Esophagus muscularis mucosa (tissue), 4 donors: ENCODE measurements at regions not wholly inside any gene's neighbourhood (a gene's known extent, or its start where the extent isn't known, plus 50 kb on each side); places are given as distances from the start of the nearest gene placed in this dataset.

ENCODE experiments used
- DNase-seq: peaks from one replicate; pipeline ENCODE4 v3.0.0-alpha.2; 2017; ENCODE audit errors: extremely low spot score
- H3K27ac ChIP-seq, 4 donors: fragments of 200-600 bp; sonication (generic); replicated peaks in 1 of 4; 1 replicate in 3 of 4; 2 replicates in 1 of 4; pipeline ENCODE4 v1.5.1; 2016 to 2019; ENCODE audit warnings: mild to moderate bottlenecking in 1 of 4
- H3K27me3 ChIP-seq, 4 donors: fragments of 200-600 bp; sonication (generic); one replicate each; pipeline versions ENCODE4 v1.5.1 to v1.6.0; 2016 to 2019
- H3K36me3 ChIP-seq, 4 donors: fragments of 200-600 bp; sonication (generic); one replicate each; pipeline ENCODE4 v1.5.1; 2016 to 2019
- H3K4me1 ChIP-seq, 4 donors: fragments of 200-600 bp; sonication (generic); one replicate each; pipeline ENCODE4 v1.5.1; 2016 to 2019
- H3K4me3 ChIP-seq, 4 donors: fragments of 200-600 bp; sonication (generic); 1 replicate in 2 of 4; 2 replicates in 2 of 4; pipeline ENCODE4 v1.5.1; 2016 to 2019; ENCODE audit warnings: mild to moderate bottlenecking in 4 of 4, moderate library complexity in 1 of 4
- H3K9me3 ChIP-seq, 4 donors: fragments of 200-600 bp; sonication (generic); 1 replicate in 3 of 4; 2 replicates in 1 of 4; pipeline ENCODE4 v1.5.1; 2016 to 2019
- EP300 ChIP-seq: sonication (generic); formaldehyde crosslinking; IDR thresholded peaks from one replicate; pipeline ENCODE4 v1.6.1; 2017; ENCODE audit warnings: antibody characterized with exemption
- POLR2A ChIP-seq: fragments of 450-650 bp; IDR thresholded peaks from one replicate; pipeline ENCODE4 v1.6.1; 2017; ENCODE audit warnings: antibody characterized with exemption, moderate library complexity, mild to moderate bottlenecking, low read depth
- POLR2AphosphoS5 ChIP-seq, 2 donors: sonication (generic); formaldehyde crosslinking; IDR thresholded peaks; one replicate each; pipeline ENCODE4 v1.6.1; 2017; ENCODE audit warnings: antibody characterized with exemption in 2 of 2
- WGBS: methylation state at CpG from one replicate; pipeline ENCODE4 v1.1.5; 2018; 5-methylcytosine and 5-hydroxymethylcytosine counted together
- intact Hi-C: fragments of 100-400 bp; cut with DNase I; formaldehyde crosslinking; loops from one replicate; pipeline ENCODE4 v1.15.1; 2023
- TF ChIP-seq, protein P1 (sequence below), 3 experiments: fragments of 200-600 bp in 2 of 3; fragments of 450-650 bp in 1 of 3; sonication (generic) in 2 of 3; IDR thresholded peaks; one replicate each; pipeline ENCODE4 v1.5.1; 2017 to 2019; ENCODE audit warnings: antibody characterized with exemption in 3 of 3, mild to moderate bottlenecking in 2 of 3, moderate library complexity in 1 of 3

DNA sequence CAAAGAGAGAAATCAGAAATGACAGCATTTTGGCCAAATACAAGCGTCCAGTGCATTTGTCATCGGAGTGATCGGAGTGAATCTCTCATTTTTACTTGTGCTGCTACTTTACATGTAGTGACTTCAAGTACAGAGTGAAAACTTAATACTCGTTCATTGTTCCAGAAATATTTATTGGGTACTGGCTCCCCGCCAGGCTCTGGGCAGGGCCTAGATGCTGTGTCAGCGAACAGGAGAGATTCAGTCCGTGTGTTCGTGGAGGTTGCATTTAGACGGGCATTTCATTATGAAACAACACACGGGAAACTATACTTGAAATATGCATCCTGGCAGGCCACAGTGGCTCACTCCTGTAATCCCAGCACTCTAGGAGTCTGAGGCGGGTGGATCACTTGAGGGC, 727.2 kb upstream of the RBFOX1 start:
- 79% methylated on average over 11 of the region's 11 CpGs for WGBS
- no peaks in the 10 kb centered on the region for H3K9me3 ChIP-seq
- H3K27me3 ChIP-seq, result no peaks in the 10 kb centered on the region
- intact Hi-C loops, result no loop called here
- no peaks in the 10 kb centered on the region for H3K4me1 ChIP-seq
- DNase-seq, result no peak
- TF ChIP-seq POLR2A (no peak), POLR2AphosphoS5 (IDR thresholded peaks at IDR 0.05) (no peak), EP300 (no peak)
- TF ChIP-seq, protein P1, sequence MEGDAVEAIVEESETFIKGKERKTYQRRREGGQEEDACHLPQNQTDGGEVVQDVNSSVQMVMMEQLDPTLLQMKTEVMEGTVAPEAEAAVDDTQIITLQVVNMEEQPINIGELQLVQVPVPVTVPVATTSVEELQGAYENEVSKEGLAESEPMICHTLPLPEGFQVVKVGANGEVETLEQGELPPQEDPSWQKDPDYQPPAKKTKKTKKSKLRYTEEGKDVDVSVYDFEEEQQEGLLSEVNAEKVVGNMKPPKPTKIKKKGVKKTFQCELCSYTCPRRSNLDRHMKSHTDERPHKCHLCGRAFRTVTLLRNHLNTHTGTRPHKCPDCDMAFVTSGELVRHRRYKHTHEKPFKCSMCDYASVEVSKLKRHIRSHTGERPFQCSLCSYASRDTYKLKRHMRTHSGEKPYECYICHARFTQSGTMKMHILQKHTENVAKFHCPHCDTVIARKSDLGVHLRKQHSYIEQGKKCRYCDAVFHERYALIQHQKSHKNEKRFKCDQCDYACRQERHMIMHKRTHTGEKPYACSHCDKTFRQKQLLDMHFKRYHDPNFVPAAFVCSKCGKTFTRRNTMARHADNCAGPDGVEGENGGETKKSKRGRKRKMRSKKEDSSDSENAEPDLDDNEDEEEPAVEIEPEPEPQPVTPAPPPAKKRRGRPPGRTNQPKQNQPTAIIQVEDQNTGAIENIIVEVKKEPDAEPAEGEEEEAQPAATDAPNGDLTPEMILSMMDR (IDR thresholded peaks at IDR 0.05), result no peak
- H3K27ac ChIP-seq, result no peak overlapping the region
- H3K4me3 ChIP-seq, result no peak overlapping the region
- H3K36me3 ChIP-seq, result no peaks in the 10 kb centered on the region

DNA sequence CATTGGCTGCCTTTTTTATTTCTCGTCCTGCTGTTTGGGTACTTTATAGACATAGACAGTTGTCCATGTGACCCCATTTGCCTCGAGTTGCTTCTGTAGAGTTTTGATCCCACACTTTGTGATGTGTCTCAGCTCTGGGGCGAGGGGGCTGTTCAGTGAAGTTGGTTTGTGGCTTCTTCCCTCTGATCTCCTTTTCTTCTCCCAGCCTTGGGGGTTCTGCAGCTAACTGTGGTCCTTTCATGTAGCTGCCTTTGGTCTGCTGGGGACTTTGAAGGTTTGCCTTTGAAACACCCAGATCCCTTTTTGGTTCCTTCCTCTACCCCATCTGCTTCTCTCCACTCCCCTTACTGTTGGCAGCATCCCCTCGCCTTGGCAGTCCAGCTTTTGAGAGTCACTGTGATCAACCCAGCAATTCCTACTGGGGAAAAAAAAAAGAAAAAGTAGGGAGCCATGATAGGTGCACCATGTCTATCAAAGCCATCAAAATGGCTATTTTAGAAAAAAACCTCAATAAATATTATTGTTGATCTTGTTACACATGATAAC, 728.8 kb upstream of the RBFOX1 start:
- Histone ChIP-seq H3K36me3 (no peaks in the 10 kb centered on the region), H3K4me3 (no peak overlapping the region), H3K9me3 (no peaks in the 10 kb centered on the region), H3K27ac (no peak overlapping the region), H3K27me3 (no peaks in the 10 kb centered on the region), H3K4me1 (no peaks in the 10 kb centered on the region)
- DNase-seq, result no peak
- TF ChIP-seq EP300, result no peak
- TF ChIP-seq, protein P1 (IDR thresholded peaks at IDR 0.05), result no peak
- WGBS, result 55% methylated on average over 4 of the region's 4 CpGs
- intact Hi-C loops, result no loop called here

DNA sequence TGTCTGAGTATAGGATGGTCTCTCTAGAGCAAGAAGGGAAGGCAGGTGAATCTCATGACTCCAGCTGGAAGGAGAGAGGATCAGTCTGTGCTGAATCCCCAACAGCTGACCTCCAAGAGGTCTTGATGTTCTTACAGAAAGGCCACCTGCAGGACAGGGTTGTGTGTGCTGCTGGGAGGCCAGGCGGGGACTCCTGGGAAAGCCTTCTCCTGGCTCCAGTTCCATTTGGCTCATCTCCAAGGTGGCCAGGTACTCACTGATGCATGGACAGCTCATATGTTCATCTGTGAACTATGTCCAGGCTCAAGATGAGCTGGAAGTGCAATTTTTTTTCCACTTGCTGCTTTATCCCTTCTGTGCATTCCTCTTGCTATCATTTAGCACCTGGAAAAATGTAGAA, 730.2 kb upstream of the RBFOX1 start:
- 67% methylated on average over 1 of the region's 1 CpG for WGBS
- no peak for DNase-seq
- no peak overlapping the region for H3K27ac ChIP-seq
- TF ChIP-seq, protein P1 (IDR thresholded peaks at IDR 0.05), result no peak
- TF ChIP-seq EP300, result no peak
- no peak for TF ChIP-seq POLR2A
- no peak overlapping the region for H3K4me3 ChIP-seq
- intact Hi-C loops, result no loop called here
- no peaks in the 10 kb centered on the region for H3K9me3 ChIP-seq
- no peaks in the 10 kb centered on the region for H3K27me3 ChIP-seq
- no peaks in the 10 kb centered on the region for H3K4me1 ChIP-seq
- no peaks in the 10 kb centered on the region for H3K36me3 ChIP-seq

DNA sequence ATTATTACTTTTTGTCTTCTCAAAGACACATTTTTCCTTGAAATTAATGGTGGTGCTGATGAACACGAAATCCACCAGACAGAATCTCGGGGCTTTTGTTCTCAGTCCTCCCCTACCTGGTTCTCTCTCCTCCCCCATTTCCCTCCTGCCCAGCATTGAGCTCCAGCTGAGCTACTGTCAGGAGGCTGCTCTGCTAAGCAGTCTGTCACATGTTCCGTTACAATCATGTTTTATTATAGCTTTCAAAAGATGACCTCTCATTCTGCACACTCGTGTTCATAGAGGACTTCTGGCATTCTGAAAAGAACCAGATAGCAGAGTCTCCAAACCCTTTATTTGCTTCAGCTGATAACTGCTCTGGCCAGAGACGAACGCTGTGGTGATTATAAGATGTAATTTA, 732.5 kb upstream of the RBFOX1 start:
- no peak overlapping the region for H3K27ac ChIP-seq
- intact Hi-C loops, result no loop called here
- DNase-seq, result no peak
- WGBS, result 34% methylated on average over 6 of the region's 6 CpGs
- no peaks in the 10 kb centered on the region for H3K9me3 ChIP-seq
- TF ChIP-seq EP300 (no peak), POLR2AphosphoS5 (IDR thresholded peaks at IDR 0.05) (no peak), POLR2A (no peak)
- TF ChIP-seq, protein P1 (IDR thresholded peaks at IDR 0.05), result no peak
- no peak overlapping the region for H3K4me3 ChIP-seq
- H3K36me3 ChIP-seq, result no peaks in the 10 kb centered on the region
- H3K27me3 ChIP-seq, result no peaks in the 10 kb centered on the region
- H3K4me1 ChIP-seq, result no peaks in the 10 kb centered on the region

DNA sequence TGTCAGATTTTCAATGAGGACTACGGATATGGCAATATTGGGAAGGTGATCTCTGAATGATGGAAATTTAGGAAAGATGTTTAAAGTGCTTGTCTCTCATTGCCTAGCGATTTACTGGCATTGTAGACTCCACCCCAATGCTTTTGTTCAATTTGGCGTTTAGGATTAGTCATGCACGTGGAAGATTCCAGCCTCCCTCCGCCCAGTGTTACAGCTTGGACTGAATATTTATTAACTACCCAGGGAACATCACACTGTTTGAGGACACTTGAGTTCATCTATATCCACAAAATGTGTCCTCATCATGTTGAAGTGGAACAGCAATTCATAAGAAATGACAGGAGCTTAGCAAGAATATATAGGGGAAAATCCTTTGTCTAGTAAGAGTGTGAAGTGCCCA, 738.8 kb upstream of the RBFOX1 start:
- no peak for TF ChIP-seq EP300
- TF ChIP-seq, protein P1 (IDR thresholded peaks at IDR 0.05), result no peak
- no peak for TF ChIP-seq POLR2AphosphoS5 (IDR thresholded peaks at IDR 0.05)
- TF ChIP-seq POLR2A, result no peak
- intact Hi-C loops, result no loop called here
- WGBS, result 76% methylated on average over 5 of the region's 5 CpGs

More for the DNA sequence above, 738.8 kb upstream of the RBFOX1 start:
- no peaks in the 10 kb centered on the region for H3K36me3 ChIP-seq
- no peaks in the 10 kb centered on the region for H3K4me1 ChIP-seq
- no peak overlapping the region for H3K4me3 ChIP-seq
- no peaks in the 10 kb centered on the region for H3K9me3 ChIP-seq
- H3K27me3 ChIP-seq, result no peaks in the 10 kb centered on the region
- DNase-seq, result no peak
- H3K27ac ChIP-seq, result no peak overlapping the region
